ENCODE measurements at regions not wholly inside any gene's neighbourhood (a gene's known extent, or its start where the extent isn't known, plus 50 kb on each side); places are given as distances from the start of the nearest gene placed in this dataset.

- no peak for DNase-seq
Measured at GRCh38 chr16:56140645-56141044, 50.6 kb upstream of the GNAO1 start.

DNA sequence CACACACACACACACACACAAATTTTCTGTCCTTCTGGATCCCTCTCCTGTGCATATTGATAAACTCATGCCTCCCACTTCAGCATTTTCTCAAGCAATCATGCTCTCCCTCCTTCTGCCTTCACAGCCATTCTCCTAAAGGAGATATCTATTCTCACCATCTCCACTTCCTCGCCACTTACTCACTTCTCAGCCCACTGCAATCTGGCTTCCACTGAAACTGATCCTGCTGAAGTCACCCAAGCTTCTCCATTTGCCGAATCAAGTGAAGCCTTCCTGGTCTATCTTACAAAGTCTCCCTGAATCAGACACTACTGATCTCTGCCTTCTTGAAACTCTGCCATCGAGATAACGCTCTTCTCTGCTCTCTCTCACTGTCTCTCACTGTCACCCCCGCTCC, 54.0 kb upstream of the GNAO1 start:
- DNase-seq = no peak
- no peak for ATAC-seq
- Histone ChIP-seq H3K4me1 (ENCODE audit: low read depth) (no peaks in the 10 kb centered on the region), H3K4me3 (no peak overlapping the region), H3K36me3 (ENCODE audit: low read depth) (no peaks in the 10 kb centered on the region), H3K9me3 (no peaks in the 10 kb centered on the region)
- intact Hi-C loops (cut with DNase I, micrococcal nuclease) = no loop called here
- TF ChIP-seq, protein P1, sequence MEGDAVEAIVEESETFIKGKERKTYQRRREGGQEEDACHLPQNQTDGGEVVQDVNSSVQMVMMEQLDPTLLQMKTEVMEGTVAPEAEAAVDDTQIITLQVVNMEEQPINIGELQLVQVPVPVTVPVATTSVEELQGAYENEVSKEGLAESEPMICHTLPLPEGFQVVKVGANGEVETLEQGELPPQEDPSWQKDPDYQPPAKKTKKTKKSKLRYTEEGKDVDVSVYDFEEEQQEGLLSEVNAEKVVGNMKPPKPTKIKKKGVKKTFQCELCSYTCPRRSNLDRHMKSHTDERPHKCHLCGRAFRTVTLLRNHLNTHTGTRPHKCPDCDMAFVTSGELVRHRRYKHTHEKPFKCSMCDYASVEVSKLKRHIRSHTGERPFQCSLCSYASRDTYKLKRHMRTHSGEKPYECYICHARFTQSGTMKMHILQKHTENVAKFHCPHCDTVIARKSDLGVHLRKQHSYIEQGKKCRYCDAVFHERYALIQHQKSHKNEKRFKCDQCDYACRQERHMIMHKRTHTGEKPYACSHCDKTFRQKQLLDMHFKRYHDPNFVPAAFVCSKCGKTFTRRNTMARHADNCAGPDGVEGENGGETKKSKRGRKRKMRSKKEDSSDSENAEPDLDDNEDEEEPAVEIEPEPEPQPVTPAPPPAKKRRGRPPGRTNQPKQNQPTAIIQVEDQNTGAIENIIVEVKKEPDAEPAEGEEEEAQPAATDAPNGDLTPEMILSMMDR (IDR thresholded peaks at IDR 0.05) = no peak

More at GRCh38 chr16:56140645-56141044, 50.6 kb upstream of the GNAO1 start:
- Histone ChIP-seq H3K9me3 (no peaks in the 10 kb centered on the region), H3K4me1 (ENCODE audit: low read depth) (no peaks in the 10 kb centered on the region), H3K4me3 (no peak overlapping the region), H3K36me3 (ENCODE audit: low read depth) (no peaks in the 10 kb centered on the region)
- TF ChIP-seq, protein P1 (IDR thresholded peaks at IDR 0.05) = no peak
- intact Hi-C loops (cut with DNase I, micrococcal nuclease) = no loop called here
- ATAC-seq = no peak

- TF ChIP-seq, protein P1 (IDR thresholded peaks at IDR 0.05) = no peak
- H3K4me1 ChIP-seq (ENCODE audit: low read depth) = no peaks in the 10 kb centered on the region
- intact Hi-C loops (cut with DNase I, micrococcal nuclease) = no loop called here
- ATAC-seq = no peak
- H3K9me3 ChIP-seq = no peaks in the 10 kb centered on the region
- DNase-seq = no peak
- no peak overlapping the region for H3K4me3 ChIP-seq
- H3K36me3 ChIP-seq (ENCODE audit: low read depth) = no peaks in the 10 kb centered on the region
Measured at GRCh38 chr16:56136256-56136655, 55.0 kb upstream of the GNAO1 start.

DNA sequence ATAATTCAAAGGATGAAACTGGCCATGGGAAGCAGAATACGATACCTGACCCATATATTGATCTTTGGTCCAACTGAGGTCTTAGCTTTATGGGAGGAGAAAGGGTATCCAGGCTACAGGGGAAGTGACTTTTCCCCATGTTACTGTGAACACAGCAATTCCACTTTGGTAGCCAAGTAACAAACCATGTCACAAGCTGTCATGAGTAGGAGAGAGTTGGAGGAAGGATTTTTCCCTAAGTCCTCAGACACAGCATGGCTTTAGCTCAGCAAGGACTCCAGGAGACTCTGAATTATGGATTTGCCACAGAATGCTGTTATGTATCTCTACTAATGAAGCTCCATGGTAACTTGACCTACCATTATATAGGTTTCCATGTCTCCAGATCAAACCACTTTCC, 56.5 kb upstream of the GNAO1 start:
- Histone ChIP-seq H3K36me3 (ENCODE audit: low read depth) (no peaks in the 10 kb centered on the region), H3K4me3 (no peak overlapping the region), H3K4me1 (ENCODE audit: low read depth) (no peaks in the 10 kb centered on the region), H3K9me3 (no peaks in the 10 kb centered on the region)
- TF ChIP-seq, protein P1 (IDR thresholded peaks at IDR 0.05) = no peak
- no peak for DNase-seq
- intact Hi-C loops (cut with DNase I, micrococcal nuclease) = no loop called here
- ATAC-seq = no peak

- intact Hi-C loops (cut with DNase I, micrococcal nuclease) = no loop called here
- TF ChIP-seq, protein P1 (IDR thresholded peaks at IDR 0.05) = no peak
- DNase-seq = no peak
- Histone ChIP-seq H3K4me3 (no peak overlapping the region), H3K9me3 (no peaks in the 10 kb centered on the region), H3K36me3 (ENCODE audit: low read depth) (no peaks in the 10 kb centered on the region), H3K4me1 (ENCODE audit: low read depth) (no peaks in the 10 kb centered on the region)
- ATAC-seq = no peak
Measured at GRCh38 chr16:56125922-56126321, 65.4 kb upstream of the GNAO1 start.

DNA sequence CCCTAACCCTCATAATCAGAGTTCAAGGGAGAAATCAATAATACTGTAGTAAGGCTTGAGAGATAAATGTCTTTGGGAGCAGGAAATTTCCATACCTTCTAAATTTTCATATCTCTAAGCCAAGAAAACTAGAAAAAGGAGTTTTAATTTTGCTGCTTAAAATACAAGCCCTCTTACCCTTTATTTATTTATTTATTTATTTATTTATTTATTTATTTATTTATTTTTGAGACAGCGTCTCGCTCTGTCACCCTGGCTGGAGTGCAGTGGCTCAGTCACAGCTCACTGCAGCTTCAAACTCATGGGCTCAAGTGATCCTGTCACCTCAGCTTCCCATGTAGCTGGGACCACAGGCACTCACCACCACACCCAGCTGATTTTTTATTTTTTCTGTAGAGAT, 69.0 kb upstream of the GNAO1 start:
- ATAC-seq = no peak
- DNase-seq = no peak
- Histone ChIP-seq H3K36me3 (ENCODE audit: low read depth) (no peaks in the 10 kb centered on the region), H3K9me3 (no peaks in the 10 kb centered on the region), H3K4me3 (no peak overlapping the region), H3K4me1 (ENCODE audit: low read depth) (no peaks in the 10 kb centered on the region)
- intact Hi-C loops (cut with DNase I, micrococcal nuclease) = no loop called here
- TF ChIP-seq, protein P1 (IDR thresholded peaks at IDR 0.05) = no peak
